HepG2 (cell line): ENCODE measurements at regions not wholly inside any gene's neighbourhood (a gene's known extent, or its start where the extent isn't known, plus 50 kb on each side); places are given as distances from the start of the nearest gene placed in this dataset.

Experiments
- ARID5B ChIP-seq: IDR thresholded peaks from 2 replicates; pipeline ENCODE4 v1.4.0; 2020; ENCODE audit warnings: mild to moderate bottlenecking, missing genetic modification reagents
- ATF7-NPFF ChIP-seq: sonication (generic); formaldehyde crosslinking; IDR thresholded peaks from 2 replicates; pipeline ENCODE4 v1.8.1; 2023; ENCODE audit warnings: mild to moderate bottlenecking, low read depth, missing genetic modification reagents, moderate library complexity
- EP300 ChIP-seq, 3 experiments: sonication (generic) in 1 of 3; formaldehyde crosslinking in 1 of 3; IDR thresholded peaks; 2 replicates each; pipeline versions ENCODE4 v1.5.1 to v1.6.1; 2011 to 2020; ENCODE audit warnings: low read depth in 2 of 3, low read length in 2 of 3, borderline replicate concordance in 1 of 3, improper control_type of control experiment in 1 of 3, mild to moderate bottlenecking in 1 of 3, missing genetic modification reagents in 1 of 3, moderate library complexity in 1 of 3
- GMEB1 ChIP-seq: sonication (generic); formaldehyde crosslinking; IDR thresholded peaks from 2 replicates; pipeline ENCODE4 v1.5.1; 2020; ENCODE audit warnings: missing genetic modification reagents, mild to moderate bottlenecking, borderline replicate concordance
- KDM2A ChIP-seq: sonication (generic); formaldehyde crosslinking; IDR thresholded peaks from 2 replicates; pipeline ENCODE4 v1.4.0; 2020; ENCODE audit warnings: low read depth, missing genetic modification reagents, borderline replicate concordance
- KDM3A ChIP-seq: IDR thresholded peaks from 2 replicates; pipeline ENCODE4 v1.6.1; 2018; ENCODE audit warnings: low read depth, missing compliant biosample characterization
- PHF21A ChIP-seq: sonication (generic); formaldehyde crosslinking; IDR thresholded peaks from 2 replicates; pipeline ENCODE4 v1.5.0; 2020; ENCODE audit warnings: mild to moderate bottlenecking, missing genetic modification reagents
- PRDM15 ChIP-seq: sonication (generic); formaldehyde crosslinking; IDR thresholded peaks from 2 replicates; pipeline ENCODE4 v1.4.0; 2020; ENCODE audit warnings: missing genetic modification reagents
- RBAK ChIP-seq: sonication (generic); formaldehyde crosslinking; IDR thresholded peaks from 2 replicates; pipeline ENCODE4 v1.5.1; 2020; ENCODE audit warnings: mild to moderate bottlenecking, missing genetic modification reagents
- SMAD3 ChIP-seq: sonication (generic); formaldehyde crosslinking; IDR thresholded peaks from 2 replicates; pipeline ENCODE4 v1.4.0; 2020; ENCODE audit warnings: missing genetic modification reagents
- SPEN ChIP-seq: sonication (generic); formaldehyde crosslinking; IDR thresholded peaks from 2 replicates; pipeline ENCODE4 v1.5.1; 2020; ENCODE audit warnings: low read depth, mild to moderate bottlenecking, missing genetic modification reagents
- TMF1 ChIP-seq: sonication (generic); formaldehyde crosslinking; IDR thresholded peaks from 2 replicates; pipeline ENCODE4 v1.8.1; 2022; ENCODE audit warnings: low read depth, missing genetic modification reagents
- ZBTB44 ChIP-seq: sonication (generic); formaldehyde crosslinking; IDR thresholded peaks from 2 replicates; pipeline ENCODE4 v1.4.0; 2020; ENCODE audit warnings: missing genetic modification reagents
- ZNF225 ChIP-seq: sonication (generic); formaldehyde crosslinking; IDR thresholded peaks from 2 replicates; pipeline ENCODE4 v1.4.0; 2020; ENCODE audit warnings: mild to moderate bottlenecking, missing genetic modification reagents
- ZNF543 ChIP-seq: sonication (generic); formaldehyde crosslinking; IDR thresholded peaks from 2 replicates; pipeline ENCODE4 v1.4.0; 2020; ENCODE audit warnings: mild to moderate bottlenecking, missing genetic modification reagents
- ZNF775 ChIP-seq: sonication (generic); formaldehyde crosslinking; IDR thresholded peaks from 2 replicates; pipeline ENCODE4 v1.4.0; 2020; ENCODE audit warnings: missing genetic modification reagents, mild to moderate bottlenecking, moderate library complexity, borderline replicate concordance

GRCh38 chr14:30270200-30271161, 288.5 kb upstream of the G2E3 start (continued):
- no peak for TF ChIP-seq ZBTB44 (CRISPR knock-in tag)
- TF ChIP-seq RBAK (CRISPR knock-in tag), result 0 out of 2 replicates have a peak, but pooled peaks have one; percentile 33
- TF ChIP-seq ZNF775 (CRISPR knock-in tag), result no peak
- peak; percentile 38; the same call in 1 of the 2 replicates for TF ChIP-seq SPEN (CRISPR knock-in tag)
- peak; percentile 74; the same call in 1 of the 2 replicates for TF ChIP-seq SMAD3 (CRISPR knock-in tag)
- TF ChIP-seq KDM3A (CRISPR knock-in tag), result 0 out of 2 replicates have a peak, but pooled peaks have one; percentile 26
- TF ChIP-seq PRDM15 (CRISPR knock-in tag), result no peak
- TF ChIP-seq GMEB1 (CRISPR knock-in tag), result no peak
- no peak for TF ChIP-seq EP300 (IDR thresholded peaks at IDR 0.05; ENCODE audit: low read depth in 2 of 2, low read length in 2 of 2)
- TF ChIP-seq EP300 (CRISPR knock-in tag; IDR thresholded peaks at IDR 0.05; ENCODE audit: borderline replicate concordance), result no peak
- peak; percentile 84; the same call in 1 of the 2 replicates for TF ChIP-seq KDM2A
- peak; percentile 36; the same call in 1 of the 2 replicates for TF ChIP-seq ARID5B (CRISPR knock-in tag)
- TF ChIP-seq PHF21A, result no peak
- no peak for TF ChIP-seq ATF7-NPFF (CRISPR knock-in tag)
- TF ChIP-seq TMF1 (CRISPR knock-in tag), result no peak
- TF ChIP-seq ZNF225 (CRISPR knock-in tag), result 0 out of 2 replicates have a peak, but pooled peaks have one; percentile 74
- TF ChIP-seq ZNF543 (CRISPR knock-in tag), result 0 out of 2 replicates have a peak, but pooled peaks have one; percentile 46
